Neural cell (in vitro differentiated cells): ENCODE measurements at regions not wholly inside any gene's neighbourhood (a gene's known extent, or its start where the extent isn't known, plus 50 kb on each side); places are given as distances from the start of the nearest gene placed in this dataset.

Experiments used
- H2AFZ ChIP-seq: fragments of 200-600, 300-800 bp; sonication (generic), shearing (Covaris generic); 2 replicates; pipeline ENCODE4 v1.6.0; 2014; ENCODE audit warnings: low read depth, mild to moderate bottlenecking, antibody characterized with exemption, low read length, moderate library complexity
- H3F3A ChIP-seq: fragments of 200-600 bp; shearing (Covaris generic); 2 replicates; pipeline ENCODE4 v1.6.1; 2016; ENCODE audit warnings: mild to moderate bottlenecking, moderate library complexity, mixed read lengths, antibody characterized with exemption, low read length; ENCODE audit not compliant: insufficient read depth, poor library complexity, severe bottlenecking
- H3K27ac ChIP-seq: fragments of 200-600, 300-800 bp; sonication (generic), shearing (Covaris generic); 2 replicates; pipeline ENCODE4 v1.5.1; 2014; ENCODE audit warnings: mild to moderate bottlenecking, low read length, moderate library complexity
- H3K27me3 ChIP-seq: fragments of 300-800, 200-600 bp; sonication (generic), shearing (Covaris generic); 2 replicates; pipeline ENCODE4 v1.6.0; 2014; ENCODE audit warnings: mild to moderate bottlenecking, low read depth, low read length, moderate library complexity; ENCODE audit not compliant: insufficient read depth
- H3K36me3 ChIP-seq: fragments of 300-800, 200-600 bp; sonication (generic), shearing (Covaris generic); 2 replicates; pipeline ENCODE4 v1.5.1; 2014; ENCODE audit warnings: mild to moderate bottlenecking, antibody characterized with exemption, low read length, moderate library complexity; ENCODE audit not compliant: insufficient read depth
- H3K4me2 ChIP-seq: fragments of 300-800, 200-600 bp; sonication (generic), shearing (Covaris generic); 2 replicates; pipeline ENCODE4 v1.6.0; 2014; ENCODE audit warnings: mild to moderate bottlenecking, low read length
- H3K4me3 ChIP-seq: fragments of 300-800, 200-600 bp; sonication (generic), shearing (Covaris generic); 2 replicates; pipeline ENCODE4 v1.5.1; 2014; ENCODE audit warnings: mild to moderate bottlenecking, low read length, moderate library complexity
- H3K79me2 ChIP-seq: fragments of 200-600 bp; shearing (Covaris generic); replicated peaks from 2 replicates; pipeline ENCODE4 v1.6.0; 2014; ENCODE audit warnings: mild to moderate bottlenecking, low read length, moderate library complexity; ENCODE audit not compliant: insufficient read depth
- H3K9ac ChIP-seq: fragments of 300-800, 200-600 bp; sonication (generic), shearing (Covaris generic); 2 replicates; pipeline ENCODE4 v1.6.1; 2016; ENCODE audit warnings: mild to moderate bottlenecking, low read length, mixed read lengths
- H3K9me2 ChIP-seq: fragments of 200-600 bp; shearing (Covaris generic); 2 replicates; pipeline ENCODE4 v1.6.1; 2016; ENCODE audit warnings: mild to moderate bottlenecking, low read length, mixed read lengths; ENCODE audit not compliant: insufficient read depth
- H3K9me3 ChIP-seq: fragments of 200-600, 300-800 bp; sonication (generic), shearing (Covaris generic); 2 replicates; pipeline ENCODE4 v1.6.1; 2016; ENCODE audit warnings: mild to moderate bottlenecking, mixed run types, low read length, moderate library complexity, mixed read lengths
- H4K20me1 ChIP-seq: fragments of 200-600 bp; shearing (Covaris generic); 2 replicates; pipeline ENCODE4 v1.6.1; 2016; ENCODE audit warnings: mild to moderate bottlenecking, mixed run types; ENCODE audit not compliant: insufficient read depth
- CTCF ChIP-seq: fragments of 450-650 bp; IDR thresholded peaks from 2 replicates; pipeline ENCODE4 v1.5.1; 2014; ENCODE audit warnings: antibody characterized with exemption, mild to moderate bottlenecking, moderate library complexity; ENCODE audit not compliant: poor library complexity, severe bottlenecking
- EP300 ChIP-seq: fragments of 450-650 bp; conservative IDR thresholded peaks from 2 replicates; pipeline ENCODE4 v1.6.1; 2014; ENCODE audit warnings: antibody characterized with exemption, mild to moderate bottlenecking, moderate library complexity; ENCODE audit not compliant: poor library complexity, severe bottlenecking
- EZH2 ChIP-seq: fragments of 200-600, 300-800 bp; shearing (Covaris generic), sonication (generic); IDR thresholded peaks from 2 replicates; pipeline ENCODE4 v1.6.1; 2014; ENCODE audit warnings: antibody characterized with exemption, low read length, borderline replicate concordance, mild to moderate bottlenecking; ENCODE audit not compliant: insufficient read depth, poor library complexity, severe bottlenecking
- MXI1 ChIP-seq: fragments of 450-650 bp; conservative IDR thresholded peaks from 2 replicates; pipeline ENCODE4 v1.6.1; 2014; ENCODE audit warnings: antibody characterized with exemption, mild to moderate bottlenecking; ENCODE audit not compliant: poor library complexity, severe bottlenecking
- POLR2AphosphoS5 ChIP-seq: IDR thresholded peaks from 2 replicates; pipeline ENCODE4 v1.6.1; 2012
- RAD21 ChIP-seq: fragments of 450-650 bp; conservative IDR thresholded peaks from 2 replicates; pipeline ENCODE4 v1.6.1; 2014; ENCODE audit warnings: antibody characterized with exemption, mild to moderate bottlenecking, moderate library complexity
- REST ChIP-seq: IDR thresholded peaks from 2 replicates; pipeline ENCODE4 v1.6.1; 2012; ENCODE audit warnings: borderline replicate concordance
- SMC3 ChIP-seq: fragments of 450-650 bp; conservative IDR thresholded peaks from 2 replicates; pipeline ENCODE4 v1.6.1; 2014; ENCODE audit warnings: antibody characterized with exemption, mild to moderate bottlenecking, moderate library complexity; ENCODE audit not compliant: poor library complexity
- TAF1 ChIP-seq: IDR thresholded peaks from 2 replicates; pipeline ENCODE4 v1.6.1; 2012; ENCODE audit warnings: low read depth

- TF ChIP-seq SMC3 (no peak), RAD21 (no peak), EP300 (no peak), MXI1 (no peak), CTCF (no peak), POLR2AphosphoS5 (no peak), TAF1 (no peak)
- Histone ChIP-seq H3K9me2 (no peaks in the 10 kb centered on the region), H3K27ac (no peak overlapping the region), H3F3A (no peaks in the 10 kb centered on the region), H3K4me3 (no peak overlapping the region), H3K79me2 (no peaks in the 10 kb centered on the region), H2AFZ (no peak overlapping the region), H3K27me3 (no peaks in the 10 kb centered on the region), H4K20me1 (no peaks in the 10 kb centered on the region), H3K36me3 (no peaks in the 10 kb centered on the region), H3K9me3 (no peaks in the 10 kb centered on the region), H3K4me2 (no peak overlapping the region), H3K9ac (no peak overlapping the region)
Measured at GRCh38 chr17:5840811-5841446, 229.2 kb upstream of the WSCD1 start.

- no peaks in the 10 kb centered on the region for H3K27me3 ChIP-seq
- no peaks in the 10 kb centered on the region for H3K36me3 ChIP-seq
- H3K79me2 ChIP-seq: no peaks in the 10 kb centered on the region
- H3K9me3 ChIP-seq: no peaks in the 10 kb centered on the region
- H3K4me3 ChIP-seq: no peak overlapping the region
- H4K20me1 ChIP-seq: no peaks in the 10 kb centered on the region
- TF ChIP-seq SMC3 (no peak), CTCF (no peak), RAD21 (no peak), EP300 (no peak), EZH2 (no peak), MXI1 (no peak), TAF1 (no peak), REST (no peak), POLR2AphosphoS5 (no peak)
- no peak overlapping the region for H3K4me2 ChIP-seq
- H3K9ac ChIP-seq: no peak overlapping the region
- H3K27ac ChIP-seq: no peak overlapping the region
- H3F3A ChIP-seq: no peaks in the 10 kb centered on the region
- no peak overlapping the region for H2AFZ ChIP-seq
- no peaks in the 10 kb centered on the region for H3K9me2 ChIP-seq
Measured at GRCh38 chr17:5841862-5842261, 228.3 kb upstream of the WSCD1 start.
